GM12892 (cell line): ENCODE measurements at regions not wholly inside any gene's neighbourhood (a gene's known extent, or its start where the extent isn't known, plus 50 kb on each side); places are given as distances from the start of the nearest gene placed in this dataset.

ENCODE experiments used
- DNase-seq: peaks from one replicate; pipeline ENCODE4 v3.0.0; 2011; ENCODE audit not compliant: insufficient read length
- FAIRE-seq: peaks from 2 replicates; lab custom pipeline; 2011; peaks lifted over from hg19 to GRCh38; lab: Jason Lieb, UNC
- POLR2A ChIP-seq: IDR thresholded peaks from 2 replicates; pipeline ENCODE4 v1.6.1; 2011; ENCODE audit warnings: low read depth, low read length, control low read depth
- POLR2AphosphoS5 ChIP-seq: IDR thresholded peaks from 2 replicates; pipeline ENCODE4 v1.6.1; 2011; ENCODE audit warnings: low read depth, low read length, control low read depth
- TAF1 ChIP-seq: IDR thresholded peaks from 2 replicates; pipeline ENCODE4 v1.6.1; 2011; ENCODE audit warnings: low read depth, mild to moderate bottlenecking, control low read depth, low read length, borderline replicate concordance

GRCh38 chr5:110043025-110043424 lies 353.3 kb downstream of the MAN2A1 start:
- no peak for TF ChIP-seq POLR2A
- no peak for TF ChIP-seq POLR2AphosphoS5
- no peak for TF ChIP-seq TAF1
- FAIRE-seq (no peak), DNase-seq (no peak)

GRCh38 chr5:110045158-110045557 lies 355.4 kb downstream of the MAN2A1 start:
- DNase-seq (no peak), FAIRE-seq (no peak)
- no peak for TF ChIP-seq POLR2A
- TF ChIP-seq POLR2AphosphoS5: no peak
- TF ChIP-seq TAF1: no peak

- DNase-seq (no peak), FAIRE-seq (no peak)
- TF ChIP-seq TAF1 (no peak), POLR2AphosphoS5 (no peak), POLR2A (no peak)
Measured at GRCh38 chr5:110048491-110048890, 358.8 kb downstream of the MAN2A1 start.

- DNase-seq (no peak), FAIRE-seq (no peak)
- TF ChIP-seq TAF1 (no peak), POLR2A (no peak), POLR2AphosphoS5 (no peak)
Measured at GRCh38 chr5:110049816-110050215, 360.1 kb downstream of the MAN2A1 start.

- FAIRE-seq: no peak
- TF ChIP-seq POLR2A (no peak), POLR2AphosphoS5 (no peak), TAF1 (no peak)
- no peak for DNase-seq
Measured at GRCh38 chr5:110050640-110051345, 361.1 kb downstream of the MAN2A1 start.

- no peak for FAIRE-seq
- no peak for TF ChIP-seq TAF1
- TF ChIP-seq POLR2AphosphoS5: no peak
- no peak for DNase-seq
Measured at GRCh38 chr5:110053205-110053604, 363.5 kb downstream of the MAN2A1 start.

- DNase-seq: no peak
- TF ChIP-seq POLR2AphosphoS5 (no peak), POLR2A (no peak), TAF1 (no peak)
- FAIRE-seq: no peak
Measured at GRCh38 chr5:110053824-110054223, 364.1 kb downstream of the MAN2A1 start.

GRCh38 chr5:110054240-110054639 lies 364.5 kb downstream of the MAN2A1 start:
- FAIRE-seq (peak; percentile 66), DNase-seq (no peak)
- TF ChIP-seq TAF1 (no peak), POLR2AphosphoS5 (no peak), POLR2A (no peak)

- FAIRE-seq (no peak), DNase-seq (no peak)
- no peak for TF ChIP-seq POLR2A
- TF ChIP-seq TAF1: no peak
- no peak for TF ChIP-seq POLR2AphosphoS5
Measured at GRCh38 chr5:110055302-110055701, 365.6 kb downstream of the MAN2A1 start.

- no peak for DNase-seq
- FAIRE-seq: no peak
- TF ChIP-seq POLR2AphosphoS5: no peak
- TF ChIP-seq TAF1: no peak
- no peak for TF ChIP-seq POLR2A
Measured at GRCh38 chr5:110056580-110057114, 366.9 kb downstream of the MAN2A1 start.

- FAIRE-seq (no peak), DNase-seq (no peak)
- TF ChIP-seq POLR2AphosphoS5: no peak
- no peak for TF ChIP-seq TAF1
- TF ChIP-seq POLR2A: no peak
Measured at GRCh38 chr5:110058175-110058574, 368.4 kb downstream of the MAN2A1 start.

GRCh38 chr5:110062246-110062645 lies 372.5 kb downstream of the MAN2A1 start:
- FAIRE-seq (no peak), DNase-seq (no peak)
- TF ChIP-seq POLR2AphosphoS5: no peak
- no peak for TF ChIP-seq POLR2A
- TF ChIP-seq TAF1: no peak
